Effector CD8-positive, alpha-beta T cell (primary cell): ENCODE measurements at regions not wholly inside any gene's neighbourhood (a gene's known extent, or its start where the extent isn't known, plus 50 kb on each side); places are given as distances from the start of the nearest gene placed in this dataset.
"Not testable (repeated sequence)": the region's sequence is repeated elsewhere in the genome, so short reads cannot be mapped to it uniquely, and the experiment has no call there.

Source experiments
- DNase-seq: peaks from one replicate; lab custom pipeline; 2025; lab: John Stamatoyannopoulos, UW

- DNase-seq, result no peak
Measured at GRCh38 chr2:56971383-56971974, 787.7 kb downstream of the CCDC85A start.

GRCh38 chr2:56981554-56981953 is 797.8 kb downstream of the CCDC85A start:
- no peak for DNase-seq

- no peak for DNase-seq
Measured at GRCh38 chr2:56985609-56986008, 801.8 kb downstream of the CCDC85A start.

- no peak for DNase-seq
Measured at GRCh38 chr2:57022496-57022895, 838.7 kb downstream of the CCDC85A start.

GRCh38 chr2:57044931-57045635 is 861.3 kb downstream of the CCDC85A start:
- DNase-seq, result no peak

GRCh38 chr2:57049273-57049672 is 865.5 kb downstream of the CCDC85A start:
- DNase-seq, result no peak

GRCh38 chr2:57050007-57050406 is 866.2 kb downstream of the CCDC85A start:
- no peak for DNase-seq

- not testable (repeated sequence) for DNase-seq
Measured at GRCh38 chr2:57066301-57066700, 882.5 kb downstream of the CCDC85A start.

GRCh38 chr2:57075226-57075625 is 891.4 kb downstream of the CCDC85A start:
- no peak for DNase-seq

GRCh38 chr2:57080035-57080434 is 896.2 kb downstream of the CCDC85A start:
- no peak for DNase-seq

- DNase-seq, result no peak
Measured at GRCh38 chr2:57084697-57085281, 901.0 kb downstream of the CCDC85A start.

GRCh38 chr2:57093020-57093419 is 909.2 kb downstream of the CCDC85A start:
- no peak for DNase-seq

- DNase-seq, result no peak
Measured at GRCh38 chr2:57097855-57098254, 914.1 kb downstream of the CCDC85A start.

- DNase-seq, result no peak
Measured at GRCh38 chr2:57100436-57100835, 916.6 kb downstream of the CCDC85A start.

- DNase-seq, result no peak
Measured at GRCh38 chr2:57105694-57106093, 921.9 kb downstream of the CCDC85A start.

- DNase-seq, result no peak
Measured at GRCh38 chr2:57107353-57107752, 923.6 kb downstream of the CCDC85A start.

- no peak for DNase-seq
Measured at GRCh38 chr2:57111531-57111930, 927.7 kb downstream of the CCDC85A start.

- DNase-seq, result no peak
Measured at GRCh38 chr2:57119141-57119540, 927.5 kb upstream of the VRK2 start.

GRCh38 chr2:57126410-57126809 is 920.2 kb upstream of the VRK2 start:
- DNase-seq, result no peak

- DNase-seq, result no peak
Measured at GRCh38 chr2:57139179-57139578, 907.4 kb upstream of the VRK2 start.

- DNase-seq, result no peak
Measured at GRCh38 chr2:57141269-57141668, 905.3 kb upstream of the VRK2 start.

GRCh38 chr2:57146951-57147350 is 899.7 kb upstream of the VRK2 start:
- no peak for DNase-seq

GRCh38 chr2:57156231-57156924 is 890.2 kb upstream of the VRK2 start:
- DNase-seq, result no peak
